RCC 7860 (cell line): ENCODE measurements at regions not wholly inside any gene's neighbourhood (a gene's known extent, or its start where the extent isn't known, plus 50 kb on each side); places are given as distances from the start of the nearest gene placed in this dataset.
A peak's percentile ranks its signal among the peaks of the same experiment; 100 is the strongest.

Source experiments
- DNase-seq: peaks from one replicate; pipeline ENCODE4 v3.0.0-alpha.2; 2015; ENCODE audit warnings: low spot score
- FAIRE-seq: peaks from 2 replicates; lab custom pipeline; 2012; peaks lifted over from hg19 to GRCh38; lab: Jason Lieb, UNC

GRCh38 chr9:12930906-12931305 is 156.1 kb downstream of the LURAP1L start:
- DNase-seq (peak; percentile 70), FAIRE-seq (no peak)

- FAIRE-seq = peak; percentile 55
- DNase-seq = peak; percentile 63
Observed at GRCh38 chr9:12933957-12934356, 159.1 kb downstream of the LURAP1L start.

- FAIRE-seq (no peak), DNase-seq (peak; percentile 19)
Observed at GRCh38 chr9:12934545-12935272, 159.9 kb downstream of the LURAP1L start.

- DNase-seq = no peak
- FAIRE-seq = no peak
Observed at GRCh38 chr9:12935714-12936113, 160.9 kb downstream of the LURAP1L start.

GRCh38 chr9:12954441-12954840 is 179.6 kb downstream of the LURAP1L start:
- FAIRE-seq (no peak), DNase-seq (no peak)

- no peak for FAIRE-seq
- no peak for DNase-seq
Observed at GRCh38 chr9:12955510-12956163, 180.8 kb downstream of the LURAP1L start.

- no peak for DNase-seq
- FAIRE-seq = no peak
Observed at GRCh38 chr9:12956261-12956660, 181.4 kb downstream of the LURAP1L start.

- DNase-seq (no peak), FAIRE-seq (no peak)
Observed at GRCh38 chr9:12956805-12957204, 182.0 kb downstream of the LURAP1L start.

- FAIRE-seq = no peak
- no peak for DNase-seq
Observed at GRCh38 chr9:12958279-12958678, 183.5 kb downstream of the LURAP1L start.

- no peak for FAIRE-seq
- no peak for DNase-seq
Observed at GRCh38 chr9:12958708-12959107, 183.9 kb downstream of the LURAP1L start.

- FAIRE-seq = no peak
Observed at GRCh38 chr9:12961276-12961809, 186.5 kb downstream of the LURAP1L start.

GRCh38 chr9:12963537-12963936 is 188.7 kb downstream of the LURAP1L start:
- FAIRE-seq = no peak
- DNase-seq = no peak

More at GRCh38 chr9:12961276-12961809, 186.5 kb downstream of the LURAP1L start:
- DNase-seq = no peak

GRCh38 chr9:12964271-12964670 is 189.5 kb downstream of the LURAP1L start:
- DNase-seq (no peak), FAIRE-seq (no peak)

GRCh38 chr9:12965303-12965702 is 190.5 kb downstream of the LURAP1L start:
- no peak for DNase-seq
- FAIRE-seq = no peak

GRCh38 chr9:12968093-12968492 is 193.3 kb downstream of the LURAP1L start:
- FAIRE-seq = no peak
- DNase-seq = no peak

GRCh38 chr9:12972608-12973589 is 198.1 kb downstream of the LURAP1L start:
- no peak for DNase-seq
- no peak for FAIRE-seq

- no peak for DNase-seq
- no peak for FAIRE-seq
Observed at GRCh38 chr9:12973710-12974109, 198.9 kb downstream of the LURAP1L start.

GRCh38 chr9:12974671-12975070 is 199.9 kb downstream of the LURAP1L start:
- no peak for FAIRE-seq
- DNase-seq = no peak

- no peak for FAIRE-seq
- no peak for DNase-seq
Observed at GRCh38 chr9:12975496-12975895, 200.7 kb downstream of the LURAP1L start.

- no peak for DNase-seq
- FAIRE-seq = no peak
Observed at GRCh38 chr9:12980085-12980851, 205.4 kb downstream of the LURAP1L start.
